Astrocyte (in vitro differentiated cells and primary cell): ENCODE measurements at regions not wholly inside any gene's neighbourhood (a gene's known extent, or its start where the extent isn't known, plus 50 kb on each side); places are given as distances from the start of the nearest gene placed in this dataset.

Experiments
- DNase-seq: peaks from one replicate; pipeline ENCODE4 v3.0.0-alpha.2; 2010; ENCODE audit warnings: low read depth
- FAIRE-seq: peaks from 2 replicates; lab custom pipeline; 2011; peaks lifted over from hg19 to GRCh38; lab: Jason Lieb, UNC
- H2AFZ ChIP-seq: 2 replicates; pipeline ENCODE4 v1.6.0; 2012; ENCODE audit warnings: low read depth, low read length, inconsistent platforms
- H3K27ac ChIP-seq: 2 replicates; pipeline ENCODE4 v1.5.1; 2011; ENCODE audit warnings: low read depth, low read length, inconsistent platforms
- H3K27me3 ChIP-seq: 2 replicates; pipeline ENCODE4 v1.6.0; 2011; ENCODE audit warnings: low read length, inconsistent platforms; ENCODE audit not compliant: insufficient read depth
- H3K36me3 ChIP-seq: 2 replicates; pipeline ENCODE4 v1.5.1; 2011; ENCODE audit warnings: low read length, inconsistent platforms; ENCODE audit not compliant: insufficient read depth
- H3K4me1 ChIP-seq: 2 replicates; pipeline ENCODE4 v1.5.1; 2011; ENCODE audit warnings: low read length, inconsistent platforms; ENCODE audit not compliant: insufficient read depth
- H3K4me2 ChIP-seq: 2 replicates; pipeline ENCODE4 v1.6.0; 2012; ENCODE audit warnings: low read length, inconsistent platforms
- H3K4me3 ChIP-seq: 2 replicates; pipeline ENCODE4 v1.5.1; 2011; ENCODE audit warnings: low read depth, mild to moderate bottlenecking, low read length, inconsistent platforms; ENCODE audit not compliant: insufficient read depth
- H3K79me2 ChIP-seq: 2 replicates; pipeline ENCODE4 v1.6.0; 2012; ENCODE audit warnings: mild to moderate bottlenecking, low read length, inconsistent platforms; ENCODE audit not compliant: insufficient read depth
- H3K9ac ChIP-seq: 2 replicates; pipeline ENCODE4 v1.6.0; 2012; ENCODE audit warnings: mild to moderate bottlenecking, low read length, inconsistent platforms
- H3K9me3 ChIP-seq: 2 replicates; pipeline ENCODE4 v1.5.1; 2012; ENCODE audit warnings: low read depth, mild to moderate bottlenecking, low read length, inconsistent platforms; ENCODE audit not compliant: insufficient read depth
- H4K20me1 ChIP-seq: 2 replicates; pipeline ENCODE4 v1.6.0; 2012; ENCODE audit warnings: low read length, inconsistent platforms; ENCODE audit not compliant: insufficient read depth
- H3K27ac Mint-ChIP-seq: one replicate; pipeline ENCODE4 v1.8.0; 2021; ENCODE audit warnings: mild to moderate bottlenecking, mixed read lengths; ENCODE audit not compliant: unreplicated experiment
- H3K27me3 Mint-ChIP-seq: one replicate; pipeline ENCODE4 v1.8.0; 2021; ENCODE audit warnings: low read depth, mixed read lengths; ENCODE audit not compliant: unreplicated experiment
- H3K36me3 Mint-ChIP-seq: one replicate; pipeline ENCODE4 v1.8.0; 2021; ENCODE audit warnings: low read depth, mixed read lengths; ENCODE audit not compliant: unreplicated experiment
- H3K4me1 Mint-ChIP-seq: one replicate; pipeline ENCODE4 v1.8.0; 2021; ENCODE audit warnings: low read depth, mixed read lengths; ENCODE audit not compliant: unreplicated experiment
- H3K4me3 Mint-ChIP-seq: one replicate; pipeline ENCODE4 v1.8.0; 2021; ENCODE audit warnings: mild to moderate bottlenecking, moderate library complexity, mixed read lengths; ENCODE audit not compliant: unreplicated experiment
- H3K9me3 Mint-ChIP-seq: one replicate; pipeline ENCODE4 v1.8.0; 2021; ENCODE audit warnings: mild to moderate bottlenecking, mixed read lengths; ENCODE audit not compliant: unreplicated experiment
- CTCF ChIP-seq: IDR thresholded peaks from 2 replicates; pipeline ENCODE4 v1.5.1; 2011; ENCODE audit warnings: low read depth, mild to moderate bottlenecking, inconsistent platforms, low read length, moderate library complexity; ENCODE audit not compliant: insufficient read depth
- EZH2 ChIP-seq: IDR thresholded peaks from 2 replicates; pipeline ENCODE4 v1.6.1; 2012; ENCODE audit warnings: mild to moderate bottlenecking, low read length, inconsistent platforms; ENCODE audit not compliant: insufficient read depth

DNA sequence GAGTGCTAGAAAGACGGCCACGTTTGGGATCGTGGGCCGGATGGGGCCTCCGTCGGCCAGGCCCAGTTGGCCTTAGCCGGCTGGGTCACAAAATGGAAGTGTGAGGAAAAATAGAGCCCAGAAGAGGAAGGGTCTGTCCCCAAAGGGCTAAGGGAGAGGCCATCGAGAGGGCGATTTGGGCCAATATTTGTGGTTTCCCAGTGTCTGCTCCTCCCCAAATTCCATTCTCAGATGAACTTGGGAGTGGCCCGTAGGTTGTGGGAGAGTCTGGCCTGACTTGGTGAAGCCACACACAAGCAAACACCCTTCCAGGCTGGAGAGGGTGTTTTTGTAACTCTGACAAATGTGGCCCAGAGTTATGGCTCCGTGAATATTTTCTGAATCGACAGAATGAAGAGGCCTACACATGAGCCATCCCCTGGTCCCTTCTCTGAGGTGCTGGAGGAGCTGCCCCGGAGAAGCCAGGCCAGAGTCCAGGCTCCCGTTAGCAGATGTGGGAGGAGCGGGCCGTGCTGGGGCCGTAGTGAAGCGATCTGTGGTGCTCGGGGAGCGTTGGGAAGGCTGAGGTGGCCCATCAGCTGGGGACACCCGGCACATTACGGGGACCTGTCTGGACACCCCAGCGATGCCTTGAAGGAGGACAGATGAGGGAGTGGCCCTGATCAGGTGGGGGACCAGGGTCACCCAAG lies 73.5 kb upstream of the PPARA start:
- no peak overlapping the region for H3K4me3 Mint-ChIP-seq
- Histone ChIP-seq H3K9me3 (no peaks in the 10 kb centered on the region), H2AFZ (no peak overlapping the region), H4K20me1 (peaks cover 75% of the 10 kb centered on the region), H3K4me1 (peaks cover 45% of the 10 kb centered on the region), H3K4me2 (peak overlapping the region; percentile 94), H3K27me3 (no peaks in the 10 kb centered on the region), H3K9ac (peak overlapping the region; percentile 96), H3K4me3 (peak overlapping the region; percentile 99), H3K79me2 (peaks cover 99% of the 10 kb centered on the region), H3K27ac (peak overlapping the region; percentile 90), H3K36me3 (peaks cover 11% of the 10 kb centered on the region)
- H3K9me3 Mint-ChIP-seq: no peaks in the 10 kb centered on the region
- H3K36me3 Mint-ChIP-seq: no peaks in the 10 kb centered on the region
- H3K27ac Mint-ChIP-seq: no peak overlapping the region
- TF ChIP-seq EZH2 (no peak), CTCF (no peak)
- FAIRE-seq: no peak
- peaks cover 7% of the 10 kb centered on the region for H3K4me1 Mint-ChIP-seq
- peak; percentile 83 for DNase-seq
- peaks cover 57% of the 10 kb centered on the region for H3K27me3 Mint-ChIP-seq

DNA sequence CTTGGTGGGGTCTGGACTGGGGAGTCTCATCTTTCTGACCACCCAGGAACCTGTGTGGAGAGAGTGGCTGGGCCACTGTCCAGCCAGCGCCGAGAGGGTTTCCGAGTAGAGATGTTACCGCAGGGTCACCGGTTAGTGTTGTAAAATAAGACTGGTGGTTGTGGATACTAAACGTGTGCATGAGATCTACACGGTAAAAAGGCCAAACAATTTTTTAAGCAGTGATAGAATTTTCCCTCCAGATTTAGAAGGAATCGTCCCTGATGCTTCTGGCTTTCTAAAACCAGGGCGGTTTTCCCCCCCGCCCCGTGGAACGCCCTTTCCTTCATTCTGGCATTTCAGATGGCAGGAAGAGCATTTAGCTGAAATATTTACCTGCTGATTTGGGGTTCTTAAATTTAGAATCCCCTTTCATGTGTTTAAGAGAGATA lies 72.6 kb upstream of the PPARA start:
- peaks cover 79% of the 10 kb centered on the region for H4K20me1 ChIP-seq
- no peak overlapping the region for H2AFZ ChIP-seq
- H3K9me3 ChIP-seq: no peaks in the 10 kb centered on the region
- H3K9ac ChIP-seq: peak overlapping the region; percentile 96
- H3K27ac ChIP-seq: peak overlapping the region; percentile 90
- Mint-ChIP-seq H3K36me3 (no peaks in the 10 kb centered on the region), H3K9me3 (no peaks in the 10 kb centered on the region), H3K4me1 (peaks cover 7% of the 10 kb centered on the region), H3K4me3 (no peak overlapping the region), H3K27me3 (peaks cover 55% of the 10 kb centered on the region), H3K27ac (no peak overlapping the region)
- TF ChIP-seq EZH2 (no peak), CTCF (no peak)
- FAIRE-seq (no peak), DNase-seq (no peak)
- peak overlapping the region; percentile 99 for H3K4me3 ChIP-seq
- peaks cover 45% of the 10 kb centered on the region for H3K4me1 ChIP-seq
- peak overlapping the region; percentile 94 for H3K4me2 ChIP-seq
- H3K36me3 ChIP-seq: peaks cover 19% of the 10 kb centered on the region
- H3K79me2 ChIP-seq: peaks cover 100% of the 10 kb centered on the region
- H3K27me3 ChIP-seq: no peaks in the 10 kb centered on the region
